Testis (tissue), 2 donors: ENCODE measurements at regions not wholly inside any gene's neighbourhood (a gene's known extent, or its start where the extent isn't known, plus 50 kb on each side); places are given as distances from the start of the nearest gene placed in this dataset.

Source experiments
- DNase-seq: peaks from one replicate; pipeline ENCODE4 v3.0.0-alpha.2; 2019
- H3K27ac ChIP-seq, 2 donors: fragments of 200-600 bp; sonication (generic); one replicate each; pipeline ENCODE4 v1.5.1; 2019
- H3K27me3 ChIP-seq: fragments of 200-600 bp; sonication (generic); one replicate; pipeline ENCODE4 v1.5.1; 2019
- H3K36me3 ChIP-seq: fragments of 200-600 bp; sonication (generic); one replicate; pipeline ENCODE4 v1.5.1; 2017; ENCODE audit warnings: low read depth; ENCODE audit errors: missing control alignments
- H3K4me1 ChIP-seq: fragments of 200-600 bp; sonication (generic); one replicate; pipeline ENCODE4 v1.5.1; 2019
- H3K4me3 ChIP-seq, 2 donors: fragments of 200-600 bp; sonication (generic); one replicate each; pipeline ENCODE4 v1.5.1; 2017 to 2019
- H3K9me3 ChIP-seq: fragments of 200-600 bp; sonication (generic); one replicate; pipeline ENCODE4 v1.5.1; 2017
- CTCF ChIP-seq, 3 experiments: fragments of 450-650 bp in 2 of 3; fragments of 200-600 bp in 1 of 3; sonication (generic) in 1 of 3; IDR thresholded peaks; one replicate each; pipeline ENCODE4 v1.5.1; 2016 to 2019; ENCODE audit warnings: antibody characterized with exemption in 3 of 3, mild to moderate bottlenecking in 2 of 3, moderate library complexity in 1 of 3
- POLR2A ChIP-seq: fragments of 450-650 bp; IDR thresholded peaks from one replicate; pipeline ENCODE4 v1.6.1; 2017; ENCODE audit warnings: antibody characterized with exemption, mild to moderate bottlenecking, moderate library complexity
- WGBS, 2 donors: methylation state at CpG; one replicate each; pipeline ENCODE4 v1.1.5; 2018; 5-methylcytosine and 5-hydroxymethylcytosine counted together
- intact Hi-C: fragments of 100-400 bp; cut with DNase I; formaldehyde crosslinking; loops from one replicate; pipeline ENCODE4 v1.15.1; 2023; ENCODE audit warnings: low total_unique reads

- no peak for DNase-seq
- intact Hi-C loops = no loop called here
- Histone ChIP-seq H3K4me3 (no peak overlapping the region), H3K27ac (no peak overlapping the region), H3K36me3 (no peaks in the 10 kb centered on the region), H3K27me3 (no peaks in the 10 kb centered on the region), H3K9me3 (no peaks in the 10 kb centered on the region), H3K4me1 (no peaks in the 10 kb centered on the region)
- TF ChIP-seq CTCF (IDR thresholded peaks at IDR 0.05) (no peak), POLR2A (no peak)
- WGBS, 2 donors = 64 to 81% methylated on average over 7 to 11 of the region's 11 CpGs
These were observed 88.8 kb downstream of the CPZ start for GRCh38 chr4:8681391-8681790.

GRCh38 chr4:8679032-8679431, 86.5 kb downstream of the CPZ start:
- no peak overlapping the region for H3K4me3 ChIP-seq
- WGBS, 2 donors = 61% methylated on average over 2 of the region's 2 CpGs
- intact Hi-C loops = no loop called here
- H3K27ac ChIP-seq = no peak overlapping the region
- H3K27me3 ChIP-seq = no peaks in the 10 kb centered on the region
- no peaks in the 10 kb centered on the region for H3K4me1 ChIP-seq
- H3K36me3 ChIP-seq = no peaks in the 10 kb centered on the region
- TF ChIP-seq POLR2A (no peak), CTCF (IDR thresholded peaks at IDR 0.05) (no peak)
- no peaks in the 10 kb centered on the region for H3K9me3 ChIP-seq
- DNase-seq = no peak

GRCh38 chr4:8676676-8677075, 84.1 kb downstream of the CPZ start:
- Histone ChIP-seq H3K9me3 (no peaks in the 10 kb centered on the region), H3K4me1 (no peaks in the 10 kb centered on the region), H3K4me3 (no peak overlapping the region), H3K27ac (no peak overlapping the region), H3K36me3 (no peaks in the 10 kb centered on the region), H3K27me3 (no peaks in the 10 kb centered on the region)
- no peak for DNase-seq
- WGBS, 2 donors = 94% methylated on average over 8 to 11 of the region's 11 CpGs
- TF ChIP-seq POLR2A = no peak
- TF ChIP-seq CTCF (IDR thresholded peaks at IDR 0.05) = no peak
- intact Hi-C loops = no loop called here

- intact Hi-C loops = no loop called here
- H3K9me3 ChIP-seq = no peaks in the 10 kb centered on the region
- H3K4me3 ChIP-seq = no peak overlapping the region
- TF ChIP-seq POLR2A (no peak), CTCF (IDR thresholded peaks at IDR 0.05) (no peak)
- no peak for DNase-seq
- H3K36me3 ChIP-seq = no peaks in the 10 kb centered on the region
- H3K27me3 ChIP-seq = no peaks in the 10 kb centered on the region
- 82 to 84% methylated on average over 6 to 7 of the region's 7 CpGs for WGBS, 2 donors
- H3K4me1 ChIP-seq = no peaks in the 10 kb centered on the region
- H3K27ac ChIP-seq = no peak overlapping the region
These were observed 83.3 kb downstream of the CPZ start for GRCh38 chr4:8675906-8676305.

- Histone ChIP-seq H3K27ac (no peak overlapping the region), H3K9me3 (no peaks in the 10 kb centered on the region), H3K27me3 (no peaks in the 10 kb centered on the region), H3K4me1 (no peaks in the 10 kb centered on the region), H3K4me3 (no peak overlapping the region), H3K36me3 (no peaks in the 10 kb centered on the region)
- 23 to 92% methylated on average over 2 to 10 of the region's 10 CpGs for WGBS, 2 donors
- TF ChIP-seq POLR2A (no peak), CTCF (IDR thresholded peaks at IDR 0.05) (no peak)
- intact Hi-C loops = no loop called here
- peak; percentile 23 for DNase-seq
These were observed 82.8 kb downstream of the CPZ start for GRCh38 chr4:8675383-8675782.
